Retina (tissue), 1 donor: ENCODE measurements at regions not wholly inside any gene's neighbourhood (a gene's known extent, or its start where the extent isn't known, plus 50 kb on each side); places are given as distances from the start of the nearest gene placed in this dataset.
A peak's percentile ranks its signal among the peaks of the same experiment; 100 is the strongest.
"Not testable (repeated sequence)": the region's sequence is repeated elsewhere in the genome, so short reads cannot be mapped to it uniquely, and the experiment has no call there.

ENCODE experiments used
- DNase-seq: peaks from one replicate; pipeline ENCODE4 v3.0.0-alpha.2; 2016

GRCh38 chr18:49693717-49694005 is 119.7 kb downstream of the ACAA2 start:
- no peak for DNase-seq

GRCh38 chr18:49692906-49693716 is 120.2 kb downstream of the ACAA2 start:
- no peak for DNase-seq

- DNase-seq: no peak
Observed at GRCh38 chr18:49691177-49691608, 122.1 kb downstream of the ACAA2 start.

GRCh38 chr18:49690312-49690711 is 123.0 kb downstream of the ACAA2 start:
- DNase-seq: no peak

- DNase-seq: no peak
Observed at GRCh38 chr18:49685231-49685942, 123.5 kb downstream of the LIPG start.

- DNase-seq: not testable (repeated sequence)
Observed at GRCh38 chr18:49682803-49683190, 120.9 kb downstream of the LIPG start.

GRCh38 chr18:49682173-49682802 is 120.4 kb downstream of the LIPG start:
- no peak for DNase-seq

GRCh38 chr18:49681387-49681786 is 119.5 kb downstream of the LIPG start:
- DNase-seq: no peak

- no peak for DNase-seq
Observed at GRCh38 chr18:49678440-49678839, 116.6 kb downstream of the LIPG start.

- DNase-seq: peak; percentile 72
Observed at GRCh38 chr18:49677762-49678413, 116.0 kb downstream of the LIPG start.

- no peak for DNase-seq
Observed at GRCh38 chr18:49677081-49677480, 115.2 kb downstream of the LIPG start.

GRCh38 chr18:49673281-49673680 is 111.4 kb downstream of the LIPG start:
- DNase-seq: no peak

- no peak for DNase-seq
Observed at GRCh38 chr18:49672853-49673252, 111.0 kb downstream of the LIPG start.

- DNase-seq: no peak
Observed at GRCh38 chr18:49669403-49669802, 107.5 kb downstream of the LIPG start.

GRCh38 chr18:49668574-49669275 is 106.9 kb downstream of the LIPG start:
- no peak for DNase-seq

GRCh38 chr18:49667462-49667861 is 105.6 kb downstream of the LIPG start:
- DNase-seq: no peak

GRCh38 chr18:49666045-49666775 is 104.4 kb downstream of the LIPG start:
- DNase-seq: no peak

- no peak for DNase-seq
Observed at GRCh38 chr18:49663899-49664890, 102.3 kb downstream of the LIPG start.

- DNase-seq: no peak
Observed at GRCh38 chr18:49662506-49662905, 100.6 kb downstream of the LIPG start.

- DNase-seq: no peak
Observed at GRCh38 chr18:49658823-49659404, 97.1 kb downstream of the LIPG start.
